ENCODE measurements at regions not wholly inside any gene's neighbourhood (a gene's known extent, or its start where the extent isn't known, plus 50 kb on each side); places are given as distances from the start of the nearest gene placed in this dataset.
"Not testable (repeated sequence)": the region's sequence is repeated elsewhere in the genome, so short reads cannot be mapped to it uniquely, and the experiment has no call there.

DNA sequence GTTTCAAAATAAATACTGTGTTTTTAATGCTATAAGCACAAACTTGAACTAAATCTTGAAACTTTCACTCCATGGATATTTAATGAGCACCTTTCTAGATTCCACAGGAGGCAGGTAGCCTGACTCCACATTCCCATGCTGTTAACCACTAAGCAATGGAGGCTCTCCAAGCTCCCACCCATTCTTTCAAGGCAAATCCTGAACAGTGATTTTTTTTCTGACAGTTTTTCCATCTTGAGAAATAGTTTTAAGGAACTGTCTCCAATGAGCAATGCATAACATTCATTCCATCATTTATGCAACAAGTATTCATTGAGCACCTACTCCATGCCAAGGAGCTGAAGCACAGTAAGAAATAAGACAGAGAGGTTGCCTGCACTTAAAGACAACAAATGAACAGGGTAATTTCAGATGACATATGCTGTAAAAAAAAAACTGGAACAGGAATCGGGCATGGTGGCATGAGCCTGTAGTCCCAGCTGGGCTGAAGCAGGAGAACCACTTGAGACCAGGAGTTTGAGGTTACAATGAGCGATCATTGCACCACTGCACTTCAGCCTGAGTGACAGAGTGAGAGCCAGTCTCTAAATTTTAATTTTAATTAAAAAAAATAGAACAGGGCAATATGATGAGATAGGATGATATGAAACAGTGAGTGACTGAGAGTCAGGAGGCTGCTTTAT, 102.3 kb upstream of the CPSF6 start:
- no peak for DNase-seq

DNA sequence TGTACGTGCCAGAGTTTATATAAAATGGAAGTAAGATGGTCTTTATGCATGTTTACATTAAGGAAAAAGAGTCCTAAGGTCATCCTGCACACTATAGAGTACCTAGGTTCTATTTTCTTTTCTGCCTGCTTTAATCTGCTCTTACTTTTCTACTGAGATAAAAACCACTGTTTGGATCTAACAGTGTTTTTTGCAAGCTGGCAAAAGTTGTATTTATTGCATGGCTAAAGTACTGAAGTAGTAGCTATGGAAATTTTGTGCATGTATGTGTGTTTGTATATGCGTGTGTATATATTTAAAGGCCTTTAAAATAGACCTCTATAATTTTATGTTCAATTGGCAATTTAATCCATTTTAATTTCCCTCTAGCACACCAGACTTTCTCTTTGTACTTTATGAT, 98.3 kb upstream of the CPSF6 start:
- DNase-seq = no peak

DNA sequence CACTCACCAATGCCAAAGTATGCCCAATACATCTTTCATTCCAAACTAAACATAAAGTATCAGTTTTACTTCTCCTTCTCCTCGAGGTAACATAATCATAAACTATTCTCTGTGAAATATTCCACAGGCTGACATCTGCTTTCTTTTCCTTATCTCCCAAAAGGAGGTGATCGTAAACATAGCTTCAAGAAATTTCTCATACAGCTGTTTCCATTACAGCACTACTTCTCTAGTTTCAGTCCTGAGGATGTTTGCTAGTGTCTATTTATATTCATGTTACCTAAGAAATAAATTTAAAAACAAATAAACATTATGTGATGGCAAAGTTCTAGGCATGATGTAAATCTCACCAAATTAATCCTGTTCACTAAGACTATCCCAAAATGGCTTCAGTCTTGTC, 90.1 kb upstream of the CPSF6 start:
- DNase-seq = no peak

DNA sequence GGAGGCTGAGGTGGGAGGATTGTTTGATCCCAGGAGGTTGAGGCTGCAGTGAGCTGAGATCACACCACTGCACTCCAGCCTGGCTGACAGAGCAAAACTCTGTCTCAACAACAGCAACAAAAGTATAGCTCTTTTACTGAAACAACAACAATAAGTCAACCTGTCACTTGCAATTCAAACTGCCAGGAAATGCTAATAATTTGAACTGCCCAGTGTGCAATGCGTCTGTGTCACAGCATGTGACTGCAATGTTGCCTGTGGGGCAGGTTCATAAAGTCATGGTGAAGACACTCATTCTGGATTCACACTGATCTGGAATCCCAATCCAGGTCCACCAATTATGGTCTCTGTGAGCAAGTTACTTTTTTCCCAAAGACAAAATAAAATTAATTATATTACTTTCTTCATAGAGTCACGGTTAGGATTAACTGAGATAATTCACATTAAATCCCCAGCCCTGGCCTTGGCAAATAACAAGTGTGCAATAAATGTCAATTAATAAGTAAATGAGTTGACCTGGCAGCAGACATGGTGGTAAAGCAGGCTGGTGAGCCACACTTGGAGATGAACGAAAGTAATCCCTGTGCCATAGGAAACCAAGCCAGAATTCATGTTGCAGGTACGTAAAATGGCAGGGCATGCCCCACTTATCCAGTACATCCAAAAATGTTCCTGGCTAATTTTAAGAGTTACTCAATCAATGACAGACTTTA, 89.1 kb upstream of the CPSF6 start:
- no peak for DNase-seq

DNA sequence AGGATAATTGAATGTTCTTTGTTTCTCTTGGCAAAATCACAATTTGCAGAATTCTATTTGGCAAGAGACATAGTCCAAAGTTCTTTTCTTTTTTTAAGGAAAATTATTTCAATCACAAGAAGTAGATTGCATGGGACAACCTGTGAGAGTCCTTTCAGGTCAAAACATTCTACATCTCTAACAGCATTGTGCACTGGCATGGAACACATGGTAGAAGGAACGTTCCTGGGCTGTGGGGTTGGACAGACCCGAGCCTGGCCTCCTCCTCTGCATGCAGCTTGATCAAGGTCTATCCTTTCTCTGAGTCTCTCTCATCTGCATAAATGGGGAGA, 88.6 kb upstream of the CPSF6 start:
- no peak for DNase-seq

DNA sequence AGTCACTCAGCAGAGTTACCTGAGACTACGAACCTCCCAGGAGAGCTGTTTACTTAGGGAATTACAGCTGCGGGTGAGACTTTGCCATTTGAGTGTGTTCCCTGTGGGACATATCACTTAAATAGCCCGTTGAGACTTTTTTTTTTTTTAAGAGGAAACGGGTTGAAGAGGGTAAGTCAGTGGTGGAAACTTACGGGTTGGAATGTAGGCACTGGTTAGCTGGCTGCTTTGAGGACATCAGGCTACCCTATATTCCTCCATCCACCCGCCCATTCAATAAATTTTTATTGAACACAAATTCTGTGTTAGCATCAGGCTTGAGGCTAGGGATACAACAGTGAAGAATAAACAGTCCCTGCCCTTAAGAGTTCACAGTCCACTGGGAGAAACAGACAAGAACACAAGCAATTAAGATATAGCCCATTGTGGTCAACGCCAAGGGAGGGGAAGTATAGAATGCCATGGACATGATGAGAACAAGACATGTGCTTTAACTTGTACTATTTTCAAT, 88.1 kb upstream of the CPSF6 start:
- DNase-seq = no peak

DNA sequence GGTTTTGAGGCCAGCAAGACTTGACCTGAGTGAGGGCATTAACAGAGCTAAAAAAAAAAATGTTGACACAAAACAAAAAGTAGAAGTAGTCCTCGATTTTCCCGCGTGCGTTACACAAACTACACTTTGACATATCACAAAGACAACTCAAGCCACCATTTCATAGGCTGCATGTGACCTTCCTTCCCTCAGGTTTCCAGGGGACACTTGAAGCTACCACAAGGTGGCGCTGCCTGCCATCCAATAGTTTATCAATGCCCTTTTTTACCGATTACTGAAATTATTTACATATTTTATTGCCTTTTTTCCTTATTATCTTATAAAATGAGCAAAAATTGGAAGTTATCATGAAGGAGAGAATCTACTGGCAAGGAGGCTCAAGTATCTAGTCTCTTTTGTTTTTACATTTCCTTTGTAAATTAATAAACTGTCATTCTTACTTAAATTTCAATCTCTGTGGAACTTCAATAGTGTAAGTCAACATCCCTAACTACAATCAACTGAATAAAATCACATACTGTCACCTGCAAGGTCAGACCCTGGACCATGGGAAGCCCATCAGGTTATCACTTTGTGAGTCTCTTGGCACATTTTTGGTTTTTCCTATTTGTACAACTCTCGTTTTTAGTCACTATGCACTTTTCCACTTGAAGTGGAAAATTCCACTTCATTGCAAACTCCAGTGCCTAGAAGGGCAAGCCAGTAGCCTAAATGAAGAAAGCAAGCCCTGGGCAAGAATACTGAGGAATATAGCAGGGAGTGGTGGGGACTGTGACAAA, 84.6 kb upstream of the CPSF6 start:
- DNase-seq = peak; percentile 51 to 80 (median 70)

DNA sequence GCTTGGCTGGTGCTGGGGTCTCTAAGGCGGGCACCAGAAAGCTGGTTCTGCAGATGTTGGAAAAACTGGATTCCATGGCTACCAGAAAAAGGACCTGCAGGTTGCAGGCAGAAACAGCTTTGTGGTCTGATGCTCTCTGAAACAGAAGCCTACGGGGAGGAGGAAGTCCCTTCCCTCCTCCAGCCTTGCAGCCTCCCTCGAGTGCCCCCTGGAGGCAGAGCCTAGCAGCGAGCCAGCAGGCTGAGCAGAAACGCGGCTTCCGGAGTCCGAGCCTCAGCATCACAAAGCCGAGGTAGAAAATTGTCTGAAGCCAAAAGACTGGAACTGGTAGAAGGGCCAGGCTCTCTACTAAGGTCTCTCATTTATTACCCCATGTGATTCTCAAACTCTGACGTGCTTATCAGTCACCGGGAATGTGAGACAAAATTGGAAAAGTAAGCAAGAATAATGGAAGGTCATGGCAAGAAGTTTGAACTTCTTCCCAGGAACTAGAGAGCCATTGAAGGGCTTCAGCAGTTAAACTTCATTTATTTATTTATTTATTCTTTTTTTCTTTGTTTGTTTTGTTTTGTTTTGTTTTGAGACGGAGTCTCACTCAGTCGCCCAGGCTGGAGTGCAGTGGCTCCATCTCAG, 82.2 kb upstream of the CPSF6 start:
- DNase-seq = peak; percentile 70 to 85 (median 78)

DNA sequence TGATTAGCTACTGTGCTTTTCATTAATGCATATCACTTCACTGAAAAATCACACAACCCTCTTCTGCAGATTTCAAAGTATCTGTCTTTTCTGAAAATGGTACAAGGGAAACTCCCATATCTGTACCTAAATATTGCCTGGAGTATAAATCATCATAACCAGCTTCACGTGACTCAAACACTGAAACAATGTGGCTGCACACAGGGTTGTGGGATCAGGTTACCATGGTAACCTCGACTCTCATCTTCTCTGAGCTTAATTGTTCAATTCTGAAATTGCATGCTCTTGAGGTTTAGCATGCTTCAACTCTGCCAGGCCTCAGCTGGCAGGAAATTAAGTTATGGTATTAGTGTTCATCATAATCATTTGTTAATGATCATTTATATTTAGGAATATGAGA, 77.5 kb upstream of the CPSF6 start:
- peak in 5 of 6 experiments; percentile 2 to 37 (median 5) for DNase-seq

DNA sequence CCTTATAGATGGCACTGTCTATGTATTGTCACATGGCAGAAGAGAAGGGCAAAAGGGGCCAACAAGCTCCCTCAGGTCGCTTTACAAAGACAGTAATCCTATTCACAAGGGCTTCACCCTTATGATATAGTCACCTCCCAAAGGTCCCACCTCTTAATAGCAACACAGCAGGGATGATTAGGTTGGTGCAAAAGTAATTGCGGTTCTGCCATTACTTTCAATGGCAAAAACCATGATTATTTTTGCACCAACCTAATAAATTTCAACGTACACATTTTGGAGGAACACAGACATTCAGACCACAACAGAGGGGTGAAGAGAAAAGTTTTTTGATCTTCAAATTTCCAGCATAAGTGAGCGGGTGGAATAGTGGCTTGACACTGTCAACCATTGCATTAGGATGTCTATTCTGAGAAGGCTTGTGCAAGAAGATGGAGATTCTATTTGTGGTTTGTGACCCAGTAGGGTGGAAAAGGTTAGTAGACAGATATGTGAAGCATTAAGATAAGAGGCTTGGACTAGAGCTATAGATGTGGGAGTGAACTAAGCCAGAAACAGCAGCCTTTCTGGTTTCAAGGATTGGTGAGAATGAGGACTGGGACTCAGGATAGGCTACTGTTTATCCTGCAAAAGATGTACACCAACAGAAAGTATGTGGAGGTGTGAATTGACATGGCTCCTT, 75.5 kb upstream of the CPSF6 start:
- DNase-seq = no peak

DNA sequence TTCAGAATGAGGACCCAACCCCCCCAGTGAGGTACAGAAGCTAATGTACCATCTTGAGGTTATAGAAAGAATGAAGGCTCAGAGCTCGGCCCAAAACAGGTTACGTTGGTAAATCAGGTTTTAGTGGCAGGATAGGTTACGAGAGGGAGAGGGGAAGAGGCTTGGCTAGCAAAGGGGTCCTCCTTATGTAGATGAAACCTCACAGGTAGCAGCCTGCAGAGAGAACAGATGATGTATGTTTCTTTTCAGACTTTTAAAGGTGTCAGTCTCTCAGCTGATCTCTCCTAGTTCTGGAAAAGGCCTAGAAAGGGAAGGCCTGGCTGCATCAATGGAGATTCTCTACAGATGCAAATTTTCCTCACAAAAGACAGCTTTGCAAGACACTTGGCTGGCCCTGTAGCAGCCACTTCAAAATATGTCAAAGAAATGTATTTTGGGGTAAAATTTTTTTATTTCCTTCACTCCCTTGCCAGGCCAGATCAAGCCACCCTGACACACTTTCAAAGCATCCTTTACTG, 71.7 kb upstream of the CPSF6 start:
- DNase-seq = no peak

DNA sequence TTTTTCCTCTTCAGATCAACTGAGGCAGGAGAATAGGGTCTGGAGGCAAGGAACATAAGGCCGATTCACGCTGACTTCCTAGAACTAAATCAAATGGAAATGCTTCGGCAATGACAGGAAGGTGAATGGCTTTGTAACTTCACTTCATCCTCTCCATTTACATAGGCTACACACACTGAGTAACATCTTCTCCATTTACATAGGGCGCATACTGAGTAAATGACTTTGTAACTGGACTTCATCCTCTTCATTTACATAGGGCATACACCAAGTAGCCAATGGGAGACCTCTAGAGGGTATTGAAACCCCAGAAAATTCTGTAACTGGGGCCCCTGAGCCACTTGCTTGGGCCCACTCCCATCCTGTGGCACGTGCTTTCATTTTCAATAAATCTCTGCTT, 71.0 kb upstream of the CPSF6 start:
- DNase-seq = no peak

DNA sequence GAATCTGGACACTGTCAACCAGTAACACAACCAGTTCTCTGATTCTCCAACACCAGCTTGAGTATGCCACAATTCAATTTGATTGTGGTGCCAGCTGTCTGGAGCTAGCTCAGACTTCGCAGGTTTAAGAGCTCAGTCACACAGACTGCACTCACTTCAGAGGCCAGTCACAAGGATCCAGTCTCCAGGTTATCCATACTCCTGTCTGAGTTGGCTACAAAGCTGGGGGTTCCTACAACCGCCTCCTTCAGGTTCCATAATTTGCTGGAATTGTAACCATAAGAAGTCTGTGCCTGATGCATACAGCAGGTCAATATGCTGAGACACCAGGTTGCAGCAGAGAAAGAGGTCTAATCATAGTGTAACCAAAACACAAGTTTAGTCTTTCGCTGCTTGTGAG, 70.5 kb upstream of the CPSF6 start:
- no peak for DNase-seq

DNA sequence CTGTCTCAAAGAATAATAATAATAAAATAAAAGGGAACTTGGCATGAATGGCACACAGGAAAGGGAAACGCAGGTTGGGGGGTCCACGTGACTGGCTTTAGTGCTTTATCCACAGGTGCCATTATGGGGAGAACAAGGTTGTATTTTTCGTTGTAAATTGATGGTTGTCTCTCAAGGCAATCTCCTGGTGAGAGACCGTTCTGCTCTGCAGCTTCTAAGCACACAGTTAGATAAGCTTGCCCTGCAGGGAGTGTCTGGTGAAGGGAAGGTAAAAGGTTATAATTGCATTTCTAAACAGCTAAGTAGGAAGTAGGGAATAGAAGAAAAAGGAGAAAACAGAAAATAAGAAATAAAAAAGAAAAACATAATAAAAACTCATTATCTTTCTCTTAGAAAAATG, 69.1 kb upstream of the CPSF6 start:
- DNase-seq = no peak

DNA sequence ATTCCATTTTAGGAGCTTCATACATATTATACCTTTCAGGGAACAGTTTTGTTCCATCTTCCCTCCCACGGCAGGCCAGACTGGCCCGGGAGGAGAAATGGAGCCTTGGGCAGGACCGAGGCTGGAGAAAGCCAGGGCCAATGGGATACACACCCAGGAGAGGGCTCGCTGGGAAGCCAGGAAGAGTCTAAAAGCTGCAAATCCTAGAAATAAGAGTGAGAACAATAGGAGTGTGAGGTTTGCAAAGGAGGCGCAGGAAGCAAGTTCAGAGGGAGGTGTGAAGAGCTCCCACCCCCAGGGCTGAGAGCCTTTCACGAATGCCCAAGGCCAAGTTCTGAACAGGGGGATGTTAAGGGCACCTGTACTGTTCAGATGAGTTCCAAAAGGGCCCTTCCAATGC, 67.5 kb upstream of the CPSF6 start:
- DNase-seq = no peak

DNA sequence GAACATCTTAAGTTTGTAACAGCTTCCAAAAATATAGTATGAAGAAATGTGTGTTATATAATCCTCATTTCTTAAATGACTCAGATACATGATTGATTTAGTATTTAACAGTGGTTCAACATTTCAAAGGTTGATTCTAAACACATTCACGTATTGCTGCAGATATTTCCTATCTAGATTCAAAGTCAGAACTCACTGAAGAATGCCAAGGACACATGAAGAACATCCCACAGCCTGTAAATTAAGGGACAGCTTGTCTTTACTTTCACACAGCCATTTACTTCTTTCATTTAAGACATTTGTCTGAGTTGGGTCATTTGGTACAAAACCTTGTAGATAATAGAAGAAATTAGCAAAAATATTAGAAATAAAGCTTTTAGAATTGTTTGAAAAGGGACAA, 66.9 kb upstream of the CPSF6 start:
- no peak for DNase-seq

DNA sequence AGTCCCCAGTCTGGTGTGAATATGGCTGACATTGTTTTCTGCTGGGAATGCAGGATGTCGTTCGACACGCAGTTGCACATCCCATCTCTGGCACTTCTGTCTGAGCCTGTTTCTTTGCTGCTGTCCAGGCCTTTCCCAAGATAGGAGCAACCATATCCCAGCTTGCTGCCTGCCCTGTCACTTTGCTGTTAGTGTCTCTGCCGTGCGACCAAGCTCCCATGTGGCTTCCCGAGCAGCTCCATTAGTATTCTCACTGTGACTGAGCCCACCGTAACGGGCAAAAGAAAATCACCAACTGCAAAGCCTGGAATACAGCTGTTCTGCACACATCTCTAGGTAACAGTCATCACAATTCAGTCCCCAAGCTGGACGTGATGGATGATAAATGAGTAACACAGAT, 66.0 kb upstream of the CPSF6 start:
- no peak for DNase-seq

DNA sequence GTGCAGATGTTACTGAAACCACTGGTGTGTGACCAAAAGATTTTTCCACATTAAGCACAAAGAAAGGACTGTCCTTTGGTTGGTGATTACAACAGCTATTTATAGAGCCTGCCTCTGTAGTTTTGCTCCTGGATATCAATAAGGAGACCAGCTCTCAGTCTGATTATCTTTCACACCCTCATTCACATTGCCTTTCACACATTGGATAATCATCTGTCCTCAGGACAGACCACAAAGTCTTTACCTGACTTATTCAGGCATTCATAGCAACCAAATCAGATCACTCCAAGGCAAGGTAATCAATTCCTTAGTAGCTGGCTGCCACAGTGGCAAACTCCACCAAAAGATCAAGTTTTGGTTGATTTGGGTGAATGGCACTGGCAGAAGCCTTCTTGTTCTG, 59.6 kb upstream of the CPSF6 start:
- DNase-seq = no peak

DNA sequence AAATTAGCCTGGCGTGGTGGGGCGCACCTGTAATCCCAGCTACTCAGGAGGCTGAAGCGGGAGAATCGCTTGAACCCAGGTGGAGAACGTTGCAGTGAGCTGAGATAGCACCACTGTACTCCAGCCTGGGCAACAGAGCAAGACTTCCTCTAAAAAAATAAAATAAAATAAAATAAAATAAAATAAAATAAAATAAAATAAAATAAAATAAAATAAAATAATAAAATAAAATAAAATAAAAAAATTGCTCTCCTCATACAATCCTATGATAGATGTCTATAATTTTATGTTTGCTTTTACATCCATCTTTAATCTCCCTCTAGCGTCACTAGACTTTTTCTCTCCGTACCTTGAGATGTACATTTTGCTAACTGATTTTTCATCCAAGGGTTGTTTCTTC, 51.8 kb upstream of the CPSF6 start:
- DNase-seq = not testable (repeated sequence)

DNA sequence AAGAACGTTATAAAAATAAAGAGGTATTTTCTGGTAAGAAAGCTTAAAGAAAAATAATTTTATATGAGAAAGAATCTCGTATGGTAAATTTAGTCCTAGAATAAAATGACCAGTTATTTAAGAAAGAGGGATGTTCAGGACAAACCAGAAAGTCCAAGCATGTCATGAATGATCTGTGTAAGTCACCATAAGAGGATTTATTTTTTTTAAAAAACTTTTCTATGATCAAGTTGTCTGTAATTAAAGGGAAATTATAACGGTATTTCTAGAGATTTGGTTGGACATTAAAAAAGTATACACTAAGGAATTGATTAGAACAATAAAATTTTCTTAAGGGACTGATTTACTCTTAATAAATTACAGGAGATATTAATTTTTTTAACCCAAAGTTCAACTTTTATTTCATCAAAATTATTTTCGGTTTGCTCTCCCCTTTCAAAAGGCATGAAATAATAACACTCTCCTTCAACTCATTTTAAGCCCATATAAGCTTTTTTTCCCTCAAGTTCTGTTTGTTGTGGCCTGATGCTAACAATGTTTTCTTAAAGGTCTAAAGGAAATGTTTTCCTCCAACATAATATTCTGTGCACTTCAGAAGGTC, 49.9 kb upstream of the CPSF6 start:
- DNase-seq = no peak

All from stimulated activated naive CD4-positive, alpha-beta T cell (primary cell).